GM12874 (cell line): ENCODE measurements at regions not wholly inside any gene's neighbourhood (a gene's known extent, or its start where the extent isn't known, plus 50 kb on each side); places are given as distances from the start of the nearest gene placed in this dataset.
A peak's percentile ranks its signal among the peaks of the same experiment; 100 is the strongest.

Experiments
- TF ChIP-seq, protein P1 (sequence below): IDR thresholded peaks from 2 replicates; pipeline ENCODE4 v1.5.1; 2011; ENCODE audit warnings: low read depth, mild to moderate bottlenecking, control low read depth, low read length, moderate library complexity; ENCODE audit not compliant: insufficient read depth

DNA sequence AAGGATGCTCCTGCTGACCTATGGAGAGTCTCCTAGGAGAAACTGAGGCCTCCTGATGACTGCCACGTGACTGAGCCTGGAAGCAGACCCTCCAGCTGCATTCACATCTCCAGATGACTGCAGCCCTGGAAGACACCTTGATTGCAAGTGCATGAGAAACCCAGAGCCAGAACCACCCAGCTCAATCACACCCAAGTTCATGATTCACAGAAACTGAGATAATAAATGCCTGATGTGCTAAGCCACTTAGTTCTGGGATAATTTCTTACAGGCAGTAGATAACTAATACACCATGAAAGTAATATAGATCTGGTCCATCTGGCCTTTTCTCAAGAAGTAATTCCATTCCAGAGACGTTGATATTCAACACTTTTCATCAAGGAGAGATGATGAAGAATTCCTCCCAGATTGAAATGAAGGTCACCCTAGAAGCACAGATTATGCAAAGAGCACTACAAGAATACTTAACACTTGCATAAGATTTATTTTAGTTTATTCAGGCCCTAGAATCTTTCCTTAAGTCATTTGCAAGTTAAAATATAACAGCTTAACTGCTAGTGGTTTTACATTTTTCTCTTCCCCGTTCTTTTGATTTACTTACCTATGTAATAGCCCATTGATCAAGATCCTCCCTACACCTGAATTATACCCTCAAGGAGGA is 208.2 kb upstream of the INHBA start:
- TF ChIP-seq, protein P1, sequence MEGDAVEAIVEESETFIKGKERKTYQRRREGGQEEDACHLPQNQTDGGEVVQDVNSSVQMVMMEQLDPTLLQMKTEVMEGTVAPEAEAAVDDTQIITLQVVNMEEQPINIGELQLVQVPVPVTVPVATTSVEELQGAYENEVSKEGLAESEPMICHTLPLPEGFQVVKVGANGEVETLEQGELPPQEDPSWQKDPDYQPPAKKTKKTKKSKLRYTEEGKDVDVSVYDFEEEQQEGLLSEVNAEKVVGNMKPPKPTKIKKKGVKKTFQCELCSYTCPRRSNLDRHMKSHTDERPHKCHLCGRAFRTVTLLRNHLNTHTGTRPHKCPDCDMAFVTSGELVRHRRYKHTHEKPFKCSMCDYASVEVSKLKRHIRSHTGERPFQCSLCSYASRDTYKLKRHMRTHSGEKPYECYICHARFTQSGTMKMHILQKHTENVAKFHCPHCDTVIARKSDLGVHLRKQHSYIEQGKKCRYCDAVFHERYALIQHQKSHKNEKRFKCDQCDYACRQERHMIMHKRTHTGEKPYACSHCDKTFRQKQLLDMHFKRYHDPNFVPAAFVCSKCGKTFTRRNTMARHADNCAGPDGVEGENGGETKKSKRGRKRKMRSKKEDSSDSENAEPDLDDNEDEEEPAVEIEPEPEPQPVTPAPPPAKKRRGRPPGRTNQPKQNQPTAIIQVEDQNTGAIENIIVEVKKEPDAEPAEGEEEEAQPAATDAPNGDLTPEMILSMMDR, result no peak

DNA sequence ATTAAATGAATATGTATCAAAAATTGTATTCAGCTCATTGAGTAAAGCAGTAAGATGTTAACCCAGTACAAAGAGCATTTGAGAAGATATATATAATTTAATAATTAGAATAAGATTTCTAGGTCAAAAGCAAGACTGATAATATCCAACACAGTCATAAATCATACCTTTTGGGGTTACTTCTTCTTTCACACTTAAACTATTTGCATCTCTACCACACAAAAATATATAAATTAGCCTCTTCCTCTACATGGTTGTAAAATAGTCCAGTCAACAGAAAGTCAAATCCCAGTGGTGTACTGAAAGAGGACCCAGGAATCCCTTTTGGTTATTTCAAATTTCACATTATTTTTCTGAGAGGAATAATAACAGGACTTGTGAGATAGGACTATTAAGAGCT is 204.6 kb upstream of the INHBA start:
- TF ChIP-seq, protein P1, result no peak

DNA sequence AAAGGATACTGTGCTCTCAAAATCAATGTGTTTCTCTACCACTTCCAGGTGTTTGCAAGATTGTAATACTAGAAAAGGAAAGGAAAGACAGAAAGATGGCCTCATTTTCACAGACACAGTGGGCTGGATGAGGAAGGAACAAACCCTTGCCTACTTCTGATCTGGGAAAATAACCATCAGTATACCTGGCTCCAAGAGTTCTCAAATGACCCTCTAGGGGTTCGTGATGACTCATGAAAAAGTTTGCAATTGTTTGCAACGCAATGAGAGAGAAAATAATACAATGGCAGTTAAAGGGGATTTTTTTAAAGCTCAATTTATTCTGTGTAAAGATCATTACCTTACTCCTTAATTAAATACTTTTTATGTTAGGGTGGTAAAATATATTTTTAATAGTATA is 197.6 kb upstream of the INHBA start:
- TF ChIP-seq, protein P1, result no peak

DNA sequence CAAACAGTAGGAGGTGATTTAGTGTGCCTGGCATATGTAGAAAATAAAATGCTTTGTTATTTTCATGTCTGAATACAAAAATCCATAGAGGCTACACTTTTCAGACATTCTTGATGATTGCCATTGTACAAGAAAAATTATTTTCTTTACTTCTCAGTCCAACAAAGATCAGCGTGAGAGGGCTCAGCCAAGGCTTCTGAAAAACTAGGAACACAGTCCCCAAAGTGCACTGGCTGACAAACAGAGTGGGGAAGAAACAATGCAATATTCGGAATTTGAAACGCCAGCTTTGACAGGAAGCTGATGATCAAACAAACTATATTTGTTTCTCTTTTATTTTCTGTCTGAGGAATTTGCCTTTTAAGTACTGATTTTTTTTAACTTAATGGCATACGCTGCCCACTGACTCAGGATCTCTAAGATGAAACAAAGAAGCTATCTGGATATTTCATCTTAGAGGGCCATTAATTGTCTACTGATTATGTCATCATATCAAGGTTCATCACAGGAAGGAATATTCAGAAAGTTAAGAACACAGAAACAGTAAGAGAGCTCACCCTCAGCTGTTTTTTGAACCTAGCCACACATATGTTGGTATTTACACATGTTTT is 197.0 kb upstream of the INHBA start:
- TF ChIP-seq, protein P1, result no peak

DNA sequence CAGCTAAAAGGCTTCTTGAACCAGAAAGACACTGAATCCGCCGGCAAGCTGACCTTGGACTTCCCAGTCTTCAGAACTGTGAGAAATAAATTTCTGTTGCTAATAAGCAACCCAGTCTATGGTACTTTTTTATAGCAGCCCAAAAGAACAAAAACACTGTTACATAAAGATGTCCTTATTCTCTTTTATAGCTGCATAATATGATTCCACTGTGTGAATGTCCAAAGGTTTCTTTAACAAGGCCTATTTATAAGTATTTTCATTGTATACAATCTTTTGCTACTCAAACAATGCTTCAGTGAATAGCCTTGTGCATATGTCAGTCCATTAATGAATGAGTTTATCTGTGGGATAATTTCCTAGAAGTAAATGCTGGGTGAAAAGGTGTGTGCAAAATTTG is 190.8 kb upstream of the INHBA start:
- TF ChIP-seq, protein P1, result no peak

DNA sequence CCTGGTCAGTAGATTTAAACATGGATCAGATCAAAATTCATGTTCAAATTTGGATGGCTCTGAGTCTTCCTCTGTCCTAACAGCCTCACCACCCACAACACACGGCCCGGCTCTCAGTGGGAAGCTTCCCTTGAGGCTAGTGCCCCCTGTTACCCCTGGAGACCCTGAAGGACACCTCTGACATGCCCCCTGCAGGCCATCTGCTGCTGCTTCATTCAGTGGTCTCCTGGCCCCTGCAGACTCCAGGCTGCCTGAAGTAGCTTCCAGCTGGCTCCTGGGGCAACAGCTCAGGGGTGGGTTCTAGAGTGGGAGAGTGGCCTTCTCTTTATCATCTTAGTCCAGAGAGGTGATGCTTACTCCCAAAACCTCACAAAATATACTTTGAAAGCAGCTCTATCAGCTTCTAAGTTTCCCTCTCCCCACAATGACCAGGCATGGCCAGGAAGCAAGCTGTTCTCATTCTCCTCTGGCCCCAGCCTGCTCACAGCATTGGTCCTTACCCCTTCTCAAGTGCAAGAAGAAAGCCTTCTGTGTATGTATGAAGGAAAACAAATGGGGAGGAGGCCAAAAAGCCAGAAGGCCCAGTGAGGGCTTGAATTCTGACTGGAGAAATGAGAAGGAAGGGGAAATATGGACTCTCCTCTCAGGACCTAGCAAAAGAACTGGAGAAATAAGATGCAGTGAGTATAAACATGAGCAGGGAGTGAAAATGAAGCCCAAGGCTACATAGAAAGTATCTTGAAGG is 189.6 kb upstream of the INHBA start:
- TF ChIP-seq, protein P1, result peak; percentile 28

DNA sequence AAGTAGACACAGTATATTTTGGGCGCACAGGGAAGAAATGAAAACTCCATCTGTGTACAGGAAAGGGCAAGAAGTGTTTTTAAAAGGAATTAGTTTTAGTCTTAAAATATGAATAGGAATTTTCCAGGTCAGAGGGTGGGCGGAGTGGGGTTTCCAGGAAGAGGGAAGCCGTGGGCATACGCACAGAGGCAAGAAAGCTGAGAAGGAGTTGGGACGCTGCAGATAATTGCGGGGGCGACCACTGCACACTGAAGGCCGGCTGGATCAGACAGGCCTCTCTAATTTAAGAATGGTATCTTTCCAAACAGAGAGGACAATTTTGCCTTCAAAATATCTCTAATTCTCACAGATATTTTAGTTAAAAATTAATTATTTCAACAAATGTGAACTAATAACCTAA is 189.1 kb upstream of the INHBA start:
- TF ChIP-seq, protein P1, result no peak
